GM10266 (cell line): ENCODE measurements at regions not wholly inside any gene's neighbourhood (a gene's known extent, or its start where the extent isn't known, plus 50 kb on each side); places are given as distances from the start of the nearest gene placed in this dataset.

Experiments used
- DNase-seq: peaks from one replicate; pipeline ENCODE4 v3.0.0; 2012; ENCODE audit errors: extremely low spot score
- CTCF ChIP-seq: IDR thresholded peaks from 2 replicates; pipeline ENCODE4 v1.5.1; 2012; ENCODE audit warnings: mild to moderate bottlenecking, low read depth; ENCODE audit not compliant: control insufficient read depth, insufficient read depth; ENCODE audit errors: missing control alignments

GRCh38 chr12:60138526-60138925 is 542.7 kb downstream of the SLC16A7 start:
- DNase-seq: no peak
- TF ChIP-seq CTCF: no peak

- DNase-seq: no peak
- no peak for TF ChIP-seq CTCF
These were observed 548.6 kb downstream of the SLC16A7 start for GRCh38 chr12:60144395-60144794.

- no peak for DNase-seq
- no peak for TF ChIP-seq CTCF
These were observed 552.3 kb downstream of the SLC16A7 start for GRCh38 chr12:60148109-60148508.

GRCh38 chr12:60148831-60149230 is 553.0 kb downstream of the SLC16A7 start:
- no peak for TF ChIP-seq CTCF
- no peak for DNase-seq

- TF ChIP-seq CTCF: no peak
- DNase-seq: no peak
These were observed 556.9 kb downstream of the SLC16A7 start for GRCh38 chr12:60152756-60153155.

- no peak for DNase-seq
- TF ChIP-seq CTCF: no peak
These were observed 563.9 kb downstream of the SLC16A7 start for GRCh38 chr12:60159761-60160160.

- DNase-seq: no peak
- no peak for TF ChIP-seq CTCF
These were observed 567.3 kb downstream of the SLC16A7 start for GRCh38 chr12:60162988-60163720.
